ENCODE measurements at regions not wholly inside any gene's neighbourhood (a gene's known extent, or its start where the extent isn't known, plus 50 kb on each side); places are given as distances from the start of the nearest gene placed in this dataset.

GRCh38 chr16:73483076-73483791 is 435.3 kb upstream of the ZFHX3 start:
- TF ChIP-seq CTCF (IDR thresholded peaks at IDR 0.05 in 8 of 11, conservative IDR thresholded peaks at IDR 0.05 in 3 of 11): no peak
- no peak for TF ChIP-seq POLR2AphosphoS5 (IDR thresholded peaks at IDR 0.05)

Data from spleen (tissue), 7 donors.